PC-9 (cell line): ENCODE measurements at regions not wholly inside any gene's neighbourhood (a gene's known extent, or its start where the extent isn't known, plus 50 kb on each side); places are given as distances from the start of the nearest gene placed in this dataset.

Source experiments
- BruUV-seq: library from RNA; stranded (reverse); fragments of 400-500 nt; replicated peaks from 2 replicates; lab custom pipeline; 2021; lab: Mats Ljungman, UMichigan
- CTCF ChIA-PET: fragments of 300-600 bp; sonication (Branson Sonifier 250); formaldehyde crosslinking; loops from one replicate; lab custom pipeline; 2022; ENCODE audit warnings: antibody characterized with exemption; lab: Charles Lee
- POLR2A ChIA-PET: fragments of 300-600 bp; sonication (Branson Sonifier 250); formaldehyde crosslinking; loops from one replicate; lab custom pipeline; 2022; ENCODE audit warnings: antibody characterized with exemption; ENCODE audit not compliant: unreplicated experiment; lab: Charles Lee
- DNase-seq, 2 experiments: peaks; one replicate each; pipeline versions ENCODE4 v3.0.0 to v3.0.0-alpha.2; 2015 to 2022; ENCODE audit warnings: mixed read lengths in 1 of 2
- H2AFZ ChIP-seq: fragments of 200-600 bp; sonication (generic); 2 replicates; pipeline ENCODE4 v1.8.1; 2017; ENCODE audit warnings: antibody characterized with exemption
- H3F3A ChIP-seq: fragments of 200-600 bp; sonication (generic); 2 replicates; pipeline ENCODE4 v1.8.1; 2017; ENCODE audit warnings: antibody characterized with exemption, mild to moderate bottlenecking, low read depth; ENCODE audit not compliant: insufficient read depth
- H3K27ac ChIP-seq: fragments of 200-600 bp; sonication (generic); 2 replicates; pipeline ENCODE4 v1.6.1; 2016; ENCODE audit warnings: mixed run types
- H3K27me3 ChIP-seq: fragments of 200-600 bp; sonication (generic); 2 replicates; pipeline ENCODE4 v1.6.1; 2016; ENCODE audit warnings: low read depth, mixed run types; ENCODE audit not compliant: insufficient read depth
- H3K36me3 ChIP-seq: fragments of 200-600 bp; sonication (generic); 2 replicates; pipeline ENCODE4 v1.6.1; 2016; ENCODE audit warnings: low read depth, mixed run types
- H3K4me1 ChIP-seq: fragments of 200-600 bp; sonication (generic); replicated peaks from 2 replicates; pipeline ENCODE4 v1.6.1; 2016; ENCODE audit warnings: mixed run types; ENCODE audit not compliant: insufficient read depth
- H3K4me2 ChIP-seq: fragments of 200-600 bp; sonication (generic); 2 replicates; pipeline ENCODE4 v1.6.1; 2017; ENCODE audit warnings: mixed run types
- H3K4me3 ChIP-seq: fragments of 200-600 bp; sonication (generic); 2 replicates; pipeline ENCODE4 v1.6.1; 2016; ENCODE audit warnings: mixed run types
- H3K79me2 ChIP-seq: fragments of 200-600 bp; sonication (generic); 2 replicates; pipeline ENCODE4 v1.6.1; 2017; ENCODE audit warnings: low read depth, mixed run types
- H3K9me2 ChIP-seq: fragments of 200-600 bp; sonication (generic); 2 replicates; pipeline ENCODE4 v1.8.1; 2017; ENCODE audit warnings: mild to moderate bottlenecking; ENCODE audit not compliant: insufficient read depth
- H3K9me3 ChIP-seq: fragments of 200-600 bp; sonication (generic); 2 replicates; pipeline ENCODE4 v1.8.1; 2016; ENCODE audit warnings: low read depth; ENCODE audit not compliant: insufficient read depth
- H4K20me1 ChIP-seq: fragments of 200-600 bp; sonication (generic); 2 replicates; pipeline ENCODE4 v1.8.1; 2017; ENCODE audit not compliant: insufficient read depth
- EZH2 ChIP-seq: fragments of 200-600 bp; sonication (generic); IDR thresholded peaks from 2 replicates; pipeline ENCODE4 v1.8.0; 2017; ENCODE audit warnings: antibody characterized with exemption, low read depth
- intact Hi-C: fragments of 100-400 bp; cut with micrococcal nuclease; formaldehyde crosslinking; loops from one replicate; pipeline ENCODE4 v1.10.0; 2022; ENCODE audit not compliant: unreplicated experiment
- TF ChIP-seq, protein P1 (sequence below): fragments of 200-600 bp; sonication (generic); conservative IDR thresholded peaks from 2 replicates; pipeline ENCODE4 v1.6.1; 2017; ENCODE audit warnings: mixed run types, antibody characterized with exemption, mild to moderate bottlenecking, moderate library complexity

GRCh38 chr5:133713751-133714150 lies 101.4 kb upstream of the FSTL4 start:
- intact Hi-C loops, result no loop called here
- ChIA-PET POLR2A (interaction anchor here (0.5 kb wide), 1 partner anchor 256 kb away, joined by 4 read pairs; no protein-coding TSS in a partner anchor), CTCF (no interaction called here)
- no peaks in the 10 kb centered on the region for H3K27me3 ChIP-seq
- H3F3A ChIP-seq, result no peaks in the 10 kb centered on the region
- H3K27ac ChIP-seq, result no peak overlapping the region
- no peak for TF ChIP-seq EZH2
- TF ChIP-seq, protein P1, sequence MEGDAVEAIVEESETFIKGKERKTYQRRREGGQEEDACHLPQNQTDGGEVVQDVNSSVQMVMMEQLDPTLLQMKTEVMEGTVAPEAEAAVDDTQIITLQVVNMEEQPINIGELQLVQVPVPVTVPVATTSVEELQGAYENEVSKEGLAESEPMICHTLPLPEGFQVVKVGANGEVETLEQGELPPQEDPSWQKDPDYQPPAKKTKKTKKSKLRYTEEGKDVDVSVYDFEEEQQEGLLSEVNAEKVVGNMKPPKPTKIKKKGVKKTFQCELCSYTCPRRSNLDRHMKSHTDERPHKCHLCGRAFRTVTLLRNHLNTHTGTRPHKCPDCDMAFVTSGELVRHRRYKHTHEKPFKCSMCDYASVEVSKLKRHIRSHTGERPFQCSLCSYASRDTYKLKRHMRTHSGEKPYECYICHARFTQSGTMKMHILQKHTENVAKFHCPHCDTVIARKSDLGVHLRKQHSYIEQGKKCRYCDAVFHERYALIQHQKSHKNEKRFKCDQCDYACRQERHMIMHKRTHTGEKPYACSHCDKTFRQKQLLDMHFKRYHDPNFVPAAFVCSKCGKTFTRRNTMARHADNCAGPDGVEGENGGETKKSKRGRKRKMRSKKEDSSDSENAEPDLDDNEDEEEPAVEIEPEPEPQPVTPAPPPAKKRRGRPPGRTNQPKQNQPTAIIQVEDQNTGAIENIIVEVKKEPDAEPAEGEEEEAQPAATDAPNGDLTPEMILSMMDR, result no peak
- H2AFZ ChIP-seq, result no peak overlapping the region
- no peaks in the 10 kb centered on the region; the same call in 1 of the 2 replicates for H4K20me1 ChIP-seq
- no peak overlapping the region for H3K4me3 ChIP-seq
- H3K79me2 ChIP-seq, result no peaks in the 10 kb centered on the region
- no peak for DNase-seq
- H3K36me3 ChIP-seq, result no peaks in the 10 kb centered on the region
- H3K4me2 ChIP-seq, result no peak overlapping the region
- H3K9me3 ChIP-seq, result no peaks in the 10 kb centered on the region
- H3K4me1 ChIP-seq, result no peaks in the 10 kb centered on the region
- H3K9me2 ChIP-seq, result no peaks in the 10 kb centered on the region
- BruUV-seq, result no TSS peak

DNA sequence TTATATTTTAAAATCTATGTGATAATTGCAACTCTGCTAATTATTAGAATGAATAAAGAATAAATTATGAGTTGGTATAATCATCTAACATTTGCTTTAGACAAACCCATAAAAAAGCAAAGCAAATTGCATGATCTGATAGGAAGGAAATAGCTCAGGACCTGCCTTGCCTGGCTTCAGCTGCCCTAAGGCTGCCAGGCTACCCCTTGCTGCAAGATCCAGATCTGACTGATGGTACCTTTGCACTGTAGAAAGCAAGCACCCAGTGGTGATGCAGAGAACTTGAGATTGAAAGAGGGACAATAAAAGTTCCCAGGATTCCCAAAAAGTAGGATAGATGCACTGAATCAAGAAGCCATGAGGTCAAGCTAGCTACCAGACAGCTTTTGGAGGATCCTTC lies 100.9 kb upstream of the FSTL4 start:
- Histone ChIP-seq H3F3A (no peaks in the 10 kb centered on the region), H2AFZ (no peak overlapping the region), H4K20me1 (no peaks in the 10 kb centered on the region), H3K4me3 (no peak overlapping the region), H3K27ac (no peak overlapping the region), H3K36me3 (no peaks in the 10 kb centered on the region), H3K4me1 (no peaks in the 10 kb centered on the region), H3K27me3 (no peaks in the 10 kb centered on the region), H3K4me2 (no peak overlapping the region), H3K79me2 (no peaks in the 10 kb centered on the region), H3K9me3 (no peaks in the 10 kb centered on the region), H3K9me2 (no peaks in the 10 kb centered on the region)
- no peak for DNase-seq
- BruUV-seq, result no TSS peak
- CTCF ChIA-PET, result no interaction called here
- intact Hi-C loops, result no loop called here
- POLR2A ChIA-PET, result no interaction called here
- TF ChIP-seq, protein P1, result no peak
- no peak for TF ChIP-seq EZH2

DNA sequence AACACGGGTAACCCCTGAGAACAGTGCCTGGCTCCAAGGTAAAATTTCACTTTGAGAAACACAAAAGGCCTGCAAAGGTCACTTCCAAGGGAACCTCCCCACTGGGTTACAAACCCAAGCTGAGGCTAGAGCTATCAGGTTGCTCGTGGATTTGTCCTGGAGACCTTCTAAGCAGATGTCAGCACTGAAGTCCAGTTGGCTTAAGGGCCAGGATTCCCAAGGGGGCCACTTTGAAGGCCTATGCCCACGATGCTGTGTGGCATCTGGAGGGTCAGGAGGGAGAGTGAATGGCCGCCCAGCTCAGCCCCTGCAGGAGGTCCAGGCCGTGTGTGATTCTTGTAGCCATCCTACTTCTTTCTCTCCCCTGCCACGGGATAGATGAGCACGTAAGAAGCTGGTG lies 100.2 kb upstream of the FSTL4 start:
- Histone ChIP-seq H3K79me2 (no peaks in the 10 kb centered on the region), H3K4me2 (no peak overlapping the region), H3K4me1 (no peaks in the 10 kb centered on the region), H2AFZ (no peak overlapping the region), H3K4me3 (no peak overlapping the region), H3K9me3 (no peaks in the 10 kb centered on the region), H3K36me3 (no peaks in the 10 kb centered on the region), H3F3A (no peaks in the 10 kb centered on the region), H3K27me3 (no peaks in the 10 kb centered on the region), H4K20me1 (no peaks in the 10 kb centered on the region), H3K9me2 (no peaks in the 10 kb centered on the region), H3K27ac (no peak overlapping the region)
- POLR2A ChIA-PET, result no interaction called here
- TF ChIP-seq, protein P1, result no peak
- no peak for TF ChIP-seq EZH2
- intact Hi-C loops, result no loop called here
- DNase-seq, result no peak
- no TSS peak for BruUV-seq
- CTCF ChIA-PET, result no interaction called here
